HL-60/S4 treated with phorbol 12-myristate 13-acetate at 8.2 ng/mL for 4 days and 3 days (cell line): ENCODE measurements at regions not wholly inside any gene's neighbourhood (a gene's known extent, or its start where the extent isn't known, plus 50 kb on each side); places are given as distances from the start of the nearest gene placed in this dataset.

Experiments used
- in situ Hi-C: fragments of 300-500 bp; cut with MboI; formaldehyde crosslinking; loops from 2 replicates; pipeline ENCODE4 v1.15.0; 2022; ENCODE audit warnings: low sequenced_read_pairs

- in situ Hi-C loops: no loop called here
Observed at GRCh38 chr9:12612211-12612770, 80.9 kb upstream of the TYRP1 start.

DNA sequence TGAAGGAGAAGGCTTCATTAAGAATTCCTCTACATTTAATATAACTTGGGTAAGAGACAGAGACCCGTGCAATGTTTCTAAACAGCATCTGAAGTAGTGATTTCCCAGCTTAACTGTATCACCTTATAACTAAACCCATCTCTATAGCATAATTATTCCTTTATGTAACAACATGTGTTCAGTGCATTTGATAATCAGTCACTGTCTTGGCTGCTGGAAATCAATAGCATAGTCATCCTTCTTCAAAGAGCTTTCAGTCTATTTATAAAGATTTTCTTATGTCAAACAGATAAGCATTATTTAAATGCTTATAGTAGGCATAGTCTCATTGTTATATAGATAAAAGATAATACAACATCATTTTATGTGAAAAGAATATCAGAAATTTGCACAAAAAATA, 80.1 kb upstream of the TYRP1 start:
- in situ Hi-C loops: no loop called here

- in situ Hi-C loops: no loop called here
Observed at GRCh38 chr9:12614488-12614887, 78.7 kb upstream of the TYRP1 start.

- in situ Hi-C loops: no loop called here
Observed at GRCh38 chr9:12618956-12619355, 74.2 kb upstream of the TYRP1 start.

DNA sequence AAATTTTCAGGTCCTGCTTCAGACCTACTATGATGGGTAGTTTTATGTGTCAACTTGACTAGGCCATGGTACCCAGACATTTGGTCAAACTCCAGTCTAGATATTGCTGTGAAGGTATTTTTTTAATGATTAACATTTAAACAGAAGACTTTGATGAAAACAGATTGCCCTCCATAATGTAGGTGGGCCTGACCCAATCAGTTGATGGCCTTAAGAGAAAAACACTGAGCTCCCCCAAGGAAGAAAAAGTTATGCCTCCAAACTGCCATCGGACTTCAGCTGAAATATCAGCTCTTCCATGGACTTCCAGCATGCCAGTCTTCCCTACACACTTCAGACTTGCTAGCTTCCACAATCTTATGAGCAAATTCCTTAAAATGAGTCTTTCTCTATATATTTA, 67.3 kb upstream of the TYRP1 start:
- in situ Hi-C loops: no loop called here

DNA sequence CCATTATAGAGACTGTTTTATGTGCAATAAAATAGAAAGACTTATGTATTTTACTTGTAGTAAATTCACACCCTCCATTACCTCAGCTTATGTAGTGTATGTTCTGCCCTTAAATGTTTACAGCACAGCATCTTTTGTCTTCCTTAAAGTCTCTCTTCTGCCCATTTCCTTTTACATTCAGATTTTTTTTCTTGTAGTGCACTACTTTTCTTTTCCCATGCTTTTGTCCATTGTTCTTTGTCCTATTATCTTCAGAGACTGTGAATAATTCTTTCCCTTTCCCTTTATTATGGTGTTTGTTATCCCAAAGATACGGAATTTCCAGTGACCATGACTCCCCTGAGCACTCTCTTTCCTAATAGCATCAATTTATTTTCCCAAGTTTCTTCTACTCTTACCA, 66.1 kb upstream of the TYRP1 start:
- in situ Hi-C loops: no loop called here

DNA sequence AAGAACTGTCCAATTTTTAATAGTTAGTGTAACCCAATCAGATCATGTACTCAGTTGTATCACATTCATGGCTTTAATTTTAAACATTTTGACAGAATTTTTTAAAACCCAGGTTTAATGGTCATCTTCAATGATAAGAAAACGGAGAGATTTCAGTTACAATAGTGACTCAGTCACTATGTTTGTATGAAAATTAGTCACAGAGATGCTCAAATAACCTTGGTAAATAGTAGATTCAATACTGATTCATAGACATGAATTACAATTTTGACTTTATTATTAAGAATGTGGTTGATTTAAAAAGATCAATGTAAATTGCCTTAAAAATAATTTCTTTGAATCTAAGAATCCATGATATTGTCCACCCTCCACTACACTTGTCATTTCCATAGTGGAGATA, 64.6 kb upstream of the TYRP1 start:
- in situ Hi-C loops: no loop called here

- in situ Hi-C loops: no loop called here
Observed at GRCh38 chr9:12629067-12629466, 64.1 kb upstream of the TYRP1 start.

- in situ Hi-C loops: no loop called here
Observed at GRCh38 chr9:12631866-12632265, 61.3 kb upstream of the TYRP1 start.

DNA sequence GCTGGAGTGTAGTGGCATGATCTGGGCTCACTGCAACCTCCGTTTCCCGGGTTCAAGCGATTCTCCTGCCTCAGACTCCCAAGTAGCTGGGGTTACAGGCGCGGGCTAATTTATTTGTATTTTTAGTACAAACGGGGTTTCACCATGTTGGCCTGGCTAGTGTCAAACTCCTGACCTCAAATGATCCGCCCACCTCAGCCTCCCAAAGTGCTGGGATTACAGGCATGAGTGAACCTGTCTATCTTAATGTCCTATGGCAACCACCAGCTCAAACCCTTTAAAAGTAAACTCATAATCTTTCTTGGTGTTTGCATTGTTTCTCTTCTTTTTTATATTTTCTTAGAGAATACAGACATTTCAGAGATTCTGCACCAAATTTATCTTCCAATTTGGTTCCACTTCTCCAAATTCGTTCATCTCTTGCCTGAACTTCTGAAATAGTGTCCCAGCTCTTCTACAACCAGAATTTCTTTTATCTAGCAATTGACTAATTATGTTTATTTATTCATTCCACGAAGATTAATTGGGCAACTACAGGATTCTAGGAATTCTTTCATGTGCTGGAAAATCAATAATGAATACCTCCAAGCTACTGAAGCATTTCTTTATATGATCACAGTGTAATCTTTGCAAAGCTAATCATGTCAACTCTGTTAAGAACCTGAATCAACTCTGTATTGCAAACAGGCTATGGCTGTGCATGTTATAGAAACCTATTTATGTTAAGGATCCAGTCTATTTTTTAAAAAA, 60.0 kb upstream of the TYRP1 start:
- in situ Hi-C loops: no loop called here

- in situ Hi-C loops: no loop called here
Observed at GRCh38 chr9:12640016-12640587, 53.1 kb upstream of the TYRP1 start.

DNA sequence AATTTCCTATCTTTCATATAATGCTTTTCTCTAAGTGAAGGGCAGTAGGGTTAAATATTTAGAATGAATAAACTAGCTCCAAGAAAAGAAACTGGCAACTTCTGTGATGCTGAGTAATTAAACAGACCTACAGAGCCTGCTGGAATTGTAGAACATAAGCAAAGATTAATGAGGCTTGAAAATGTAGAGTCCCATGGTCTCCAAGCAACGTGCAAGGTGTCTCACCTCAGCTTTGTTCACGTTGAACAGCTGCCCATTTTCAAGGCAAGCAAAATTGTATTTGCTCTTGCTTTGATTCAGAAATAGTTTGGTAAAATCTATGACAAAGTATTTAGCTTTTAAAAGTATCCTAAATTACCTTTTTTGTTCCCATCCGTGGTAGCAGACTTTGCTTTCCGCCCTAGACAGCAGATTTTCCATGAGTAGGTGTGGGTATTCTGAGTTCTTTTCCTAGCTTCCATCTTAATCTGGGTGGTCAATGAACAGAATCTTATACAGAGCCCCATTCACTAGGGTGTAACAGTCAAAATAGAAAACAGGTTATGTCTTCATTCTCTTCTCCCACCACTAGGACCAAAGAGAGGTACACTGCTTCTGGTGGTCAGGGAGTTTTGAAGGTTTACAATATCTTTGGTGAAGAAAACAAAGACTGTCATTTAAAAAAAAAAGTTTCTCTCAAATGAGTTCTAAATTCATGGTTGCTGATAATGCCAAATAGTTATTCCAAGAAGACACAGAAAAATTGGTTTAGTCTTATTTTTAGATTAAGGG, 52.1 kb upstream of the TYRP1 start:
- in situ Hi-C loops: no loop called here
